ENCODE measurements at regions not wholly inside any gene's neighbourhood (a gene's known extent, or its start where the extent isn't known, plus 50 kb on each side); places are given as distances from the start of the nearest gene placed in this dataset.
"Not testable (repeated sequence)": the region's sequence is repeated elsewhere in the genome, so short reads cannot be mapped to it uniquely, and the experiment has no call there.

DNA sequence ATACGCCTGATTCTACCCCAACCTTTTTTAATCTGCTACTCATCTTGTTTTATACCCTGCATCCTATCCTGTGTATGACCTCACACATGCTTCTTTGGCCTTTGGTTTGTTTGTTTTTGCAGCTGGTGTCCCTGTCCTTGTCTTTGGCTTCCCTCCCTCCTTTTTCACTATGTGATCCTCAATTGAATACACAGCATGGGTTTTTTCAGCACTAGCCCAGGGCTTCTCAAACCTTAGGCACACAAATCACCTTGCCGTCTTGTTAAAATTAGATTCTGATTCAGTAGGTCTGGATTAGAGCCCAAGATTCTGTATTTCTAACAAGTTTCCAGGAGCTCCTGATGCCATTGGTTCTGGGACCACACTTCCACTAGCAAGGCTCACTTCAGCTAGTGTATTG lies 321.5 kb upstream of the MAN1A1 start:
- Histone ChIP-seq H3K4me1 (no peaks in the 10 kb centered on the region), H3K9me3 (no peaks in the 10 kb centered on the region), H3K4me3 (no peak overlapping the region), H3K27ac (no peak overlapping the region), H3K36me3 (no peaks in the 10 kb centered on the region), H3K27me3 (ENCODE audit: low read depth) (no peaks in the 10 kb centered on the region)
- ATAC-seq (no peak), DNase-seq (no peak)
- intact Hi-C loops (cut with DNase I) = no loop called here
- TF ChIP-seq, protein P1, sequence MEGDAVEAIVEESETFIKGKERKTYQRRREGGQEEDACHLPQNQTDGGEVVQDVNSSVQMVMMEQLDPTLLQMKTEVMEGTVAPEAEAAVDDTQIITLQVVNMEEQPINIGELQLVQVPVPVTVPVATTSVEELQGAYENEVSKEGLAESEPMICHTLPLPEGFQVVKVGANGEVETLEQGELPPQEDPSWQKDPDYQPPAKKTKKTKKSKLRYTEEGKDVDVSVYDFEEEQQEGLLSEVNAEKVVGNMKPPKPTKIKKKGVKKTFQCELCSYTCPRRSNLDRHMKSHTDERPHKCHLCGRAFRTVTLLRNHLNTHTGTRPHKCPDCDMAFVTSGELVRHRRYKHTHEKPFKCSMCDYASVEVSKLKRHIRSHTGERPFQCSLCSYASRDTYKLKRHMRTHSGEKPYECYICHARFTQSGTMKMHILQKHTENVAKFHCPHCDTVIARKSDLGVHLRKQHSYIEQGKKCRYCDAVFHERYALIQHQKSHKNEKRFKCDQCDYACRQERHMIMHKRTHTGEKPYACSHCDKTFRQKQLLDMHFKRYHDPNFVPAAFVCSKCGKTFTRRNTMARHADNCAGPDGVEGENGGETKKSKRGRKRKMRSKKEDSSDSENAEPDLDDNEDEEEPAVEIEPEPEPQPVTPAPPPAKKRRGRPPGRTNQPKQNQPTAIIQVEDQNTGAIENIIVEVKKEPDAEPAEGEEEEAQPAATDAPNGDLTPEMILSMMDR (IDR thresholded peaks at IDR 0.05) = no peak

DNA sequence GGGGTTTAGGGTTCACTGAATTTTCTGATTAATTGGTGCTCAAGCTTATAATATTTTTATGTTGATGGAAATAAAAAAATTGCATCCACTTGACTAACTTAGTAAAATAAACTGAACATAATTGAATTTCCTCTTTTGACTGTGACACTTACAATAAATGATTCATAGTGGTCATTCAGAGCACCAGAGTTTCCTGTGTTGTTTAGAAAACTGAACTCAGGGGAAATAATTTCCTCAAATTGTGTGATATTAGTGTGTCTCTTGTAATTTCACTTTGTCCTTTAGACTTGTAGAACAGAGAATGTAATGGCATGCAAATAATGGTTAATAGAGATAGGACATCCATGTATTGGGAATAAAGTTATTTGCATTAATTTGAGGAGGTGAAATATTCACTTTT lies 319.7 kb upstream of the MAN1A1 start:
- H3K4me3 ChIP-seq = no peak overlapping the region
- intact Hi-C loops (cut with DNase I) = no loop called here
- TF ChIP-seq, protein P1 (IDR thresholded peaks at IDR 0.05) = no peak
- DNase-seq (no peak), ATAC-seq (no peak)
- no peaks in the 10 kb centered on the region for H3K36me3 ChIP-seq
- no peak overlapping the region for H3K27ac ChIP-seq
- H3K4me1 ChIP-seq = no peaks in the 10 kb centered on the region
- H3K27me3 ChIP-seq (ENCODE audit: low read depth) = no peaks in the 10 kb centered on the region
- no peaks in the 10 kb centered on the region for H3K9me3 ChIP-seq

DNA sequence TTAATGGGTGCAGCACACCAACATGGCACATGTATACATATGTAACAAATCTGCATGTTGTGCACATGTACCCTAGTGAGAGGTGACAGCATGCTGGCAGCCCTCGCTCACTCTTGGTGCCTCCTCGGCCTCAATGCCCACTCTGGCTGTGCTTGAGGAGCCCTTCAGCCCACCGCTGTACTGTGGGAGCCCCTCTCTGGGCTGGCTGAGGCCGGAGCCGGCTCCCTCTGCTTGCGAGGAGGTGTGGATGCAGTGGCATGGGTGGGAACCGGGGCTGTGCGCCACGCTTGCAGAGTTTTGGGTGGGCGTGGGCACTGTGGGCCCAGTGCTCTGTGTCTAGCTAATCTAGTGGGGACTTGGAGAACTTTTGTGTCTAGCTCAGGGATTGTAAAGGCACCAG lies 315.9 kb upstream of the MAN1A1 start:
- H3K4me1 ChIP-seq; ATAC-seq; H3K4me3 ChIP-seq; H3K36me3 ChIP-seq; intact Hi-C loops (cut with DNase I); H3K27me3 ChIP-seq (ENCODE audit: low read depth); DNase-seq; H3K9me3 ChIP-seq; H3K27ac ChIP-seq: not testable (repeated sequence)

DNA sequence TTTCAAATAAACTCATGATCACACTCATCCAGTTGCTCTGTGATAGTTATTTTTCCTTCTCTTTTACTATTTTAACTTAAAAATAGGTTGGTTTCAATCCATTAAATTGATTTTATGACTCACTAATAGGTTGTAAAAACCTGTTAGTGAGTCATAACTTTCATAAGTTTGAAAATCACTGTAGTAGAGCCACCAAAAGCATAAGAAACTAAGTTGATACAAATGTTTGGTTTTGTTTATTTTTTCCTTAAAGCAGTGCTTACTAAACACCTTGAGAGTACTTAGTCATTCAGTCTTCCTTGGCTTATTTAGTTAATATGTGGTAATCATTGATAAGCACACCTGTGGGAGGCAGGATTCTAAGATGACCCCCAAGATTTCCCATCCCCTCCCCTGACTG lies 312.1 kb upstream of the MAN1A1 start:
- Histone ChIP-seq H3K4me3 (no peak overlapping the region), H3K27me3 (ENCODE audit: low read depth) (no peaks in the 10 kb centered on the region), H3K27ac (no peak overlapping the region), H3K9me3 (no peaks in the 10 kb centered on the region), H3K36me3 (no peaks in the 10 kb centered on the region), H3K4me1 (no peaks in the 10 kb centered on the region)
- TF ChIP-seq, protein P1 (IDR thresholded peaks at IDR 0.05) = no peak
- DNase-seq (no peak), ATAC-seq (no peak)
- intact Hi-C loops (cut with DNase I) = no loop called here

DNA sequence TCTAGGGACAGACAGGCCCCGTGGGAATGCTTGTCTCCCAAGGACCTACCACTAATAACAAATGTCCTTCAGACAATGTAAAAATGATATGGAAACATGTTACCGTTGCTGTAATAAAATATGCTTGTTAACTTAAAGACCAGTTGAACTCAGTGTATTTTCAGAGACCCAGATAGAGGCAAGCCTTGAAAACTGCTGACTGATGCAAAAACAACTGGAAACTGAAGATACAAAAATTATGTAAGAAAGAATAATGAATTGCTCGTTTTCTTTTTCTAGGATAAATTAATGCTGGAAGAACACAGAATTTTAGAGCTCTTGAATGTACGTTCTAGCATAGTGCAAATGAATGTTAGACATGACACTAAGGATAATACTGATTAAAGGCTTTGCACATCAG lies 311.5 kb upstream of the MAN1A1 start:
- Histone ChIP-seq H3K27me3 (ENCODE audit: low read depth) (no peaks in the 10 kb centered on the region), H3K27ac (no peak overlapping the region), H3K36me3 (no peaks in the 10 kb centered on the region), H3K9me3 (no peaks in the 10 kb centered on the region), H3K4me3 (no peak overlapping the region), H3K4me1 (no peaks in the 10 kb centered on the region)
- intact Hi-C loops (cut with DNase I) = no loop called here
- DNase-seq (no peak), ATAC-seq (no peak)
- TF ChIP-seq, protein P1 (IDR thresholded peaks at IDR 0.05) = no peak

DNA sequence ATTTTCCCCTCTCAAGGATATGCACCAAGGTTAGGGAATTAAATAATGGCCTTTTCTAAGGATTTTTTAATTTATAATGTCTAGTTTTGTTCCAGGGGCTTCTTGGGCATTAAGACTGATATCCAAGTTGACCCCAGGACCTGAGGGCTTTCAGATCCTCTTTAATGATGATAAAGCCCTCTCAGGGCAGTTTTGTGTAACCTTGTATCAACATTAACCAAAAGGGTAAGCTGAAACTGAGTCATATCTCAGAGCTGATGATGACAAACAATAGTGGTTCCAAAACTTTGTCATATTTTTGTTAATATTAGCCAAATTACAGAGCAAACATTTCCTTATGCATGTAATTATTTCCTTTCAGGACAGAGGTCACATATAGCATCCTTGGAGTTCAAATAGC lies 309.4 kb upstream of the MAN1A1 start:
- intact Hi-C loops (cut with DNase I) = no loop called here
- Histone ChIP-seq H3K27me3 (ENCODE audit: low read depth) (no peaks in the 10 kb centered on the region), H3K4me1 (no peaks in the 10 kb centered on the region), H3K9me3 (no peaks in the 10 kb centered on the region), H3K36me3 (no peaks in the 10 kb centered on the region), H3K27ac (no peak overlapping the region), H3K4me3 (no peak overlapping the region)
- DNase-seq (no peak), ATAC-seq (no peak)
- TF ChIP-seq, protein P1 (IDR thresholded peaks at IDR 0.05) = no peak

Data from lower lobe of right lung (tissue), 2 donors.